Upper lobe of left lung (tissue), 6 donors: ENCODE measurements at regions not wholly inside any gene's neighbourhood (a gene's known extent, or its start where the extent isn't known, plus 50 kb on each side); places are given as distances from the start of the nearest gene placed in this dataset.

Source experiments
- ATAC-seq, 2 donors: fragments of 200-7000 bp; cut with Tn5 transposase; one replicate each; pipeline ENCODE4 v1.9.1; 2022; ENCODE audit warnings: mild to moderate bottlenecking in 2 of 2, moderate library complexity in 2 of 2; ENCODE audit not compliant: low FRiP score in 2 of 2
- DNase-seq, 2 donors: peaks; one replicate each; pipeline ENCODE4 v3.0.0-alpha.2; 2019 to 2020
- H3K27ac ChIP-seq, 4 donors: fragments of 200-600 bp; sonication (generic); one replicate each; pipeline ENCODE4 v1.5.1; 2016 to 2019
- H3K27me3 ChIP-seq, 4 donors: fragments of 200-600 bp; sonication (generic); one replicate each; pipeline ENCODE4 v1.5.1; 2017 to 2019
- H3K36me3 ChIP-seq, 4 donors: fragments of 200-600 bp; sonication (generic); one replicate each; pipeline ENCODE4 v1.5.1; 2016 to 2019
- H3K4me1 ChIP-seq, 4 donors: fragments of 200-600 bp; sonication (generic); one replicate each; pipeline ENCODE4 v1.5.1; 2018 to 2019
- H3K4me3 ChIP-seq, 4 donors: fragments of 200-600 bp; sonication (generic); one replicate each; pipeline ENCODE4 v1.5.1; 2017 to 2019; ENCODE audit warnings: mild to moderate bottlenecking in 2 of 4, moderate library complexity in 1 of 4
- H3K9me3 ChIP-seq, 4 donors: fragments of 200-600 bp; sonication (generic); one replicate each; pipeline ENCODE4 v1.5.1; 2018 to 2019
- EP300 ChIP-seq, 4 donors: sonication (generic); formaldehyde crosslinking; IDR thresholded peaks; one replicate each; pipeline ENCODE4 v1.5.1; 2017; ENCODE audit warnings: antibody characterized with exemption in 4 of 4, control low read depth in 2 of 4
- POLR2A ChIP-seq, 4 donors: fragments of 450-650 bp; IDR thresholded peaks; one replicate each; pipeline ENCODE4 v1.5.1; 2016 to 2017; ENCODE audit warnings: antibody characterized with exemption in 4 of 4, mild to moderate bottlenecking in 2 of 4
- POLR2AphosphoS5 ChIP-seq, 2 donors: sonication (generic); formaldehyde crosslinking; IDR thresholded peaks; one replicate each; pipeline ENCODE4 v1.5.1; 2017; ENCODE audit warnings: antibody characterized with exemption in 2 of 2
- WGBS, 2 donors: methylation state at CpG; one replicate each; pipeline ENCODE4 v1.1.5; 2017 to 2018; 5-methylcytosine and 5-hydroxymethylcytosine counted together
- TF ChIP-seq, protein P1 (sequence below), 6 experiments: fragments of 450-650 bp in 4 of 6; fragments of 200-600 bp in 2 of 6; sonication (generic) in 2 of 6; IDR thresholded peaks; one replicate each; pipeline ENCODE4 v1.5.1; 2016 to 2019; ENCODE audit warnings: antibody characterized with exemption in 6 of 6
- donor health status: DM: no; HTN: no; CAD: no; lungs with moderate emphysema.
- donor health status: DM: no; HTN: yes; CAD: no; lungs with severe emphysema.

DNA sequence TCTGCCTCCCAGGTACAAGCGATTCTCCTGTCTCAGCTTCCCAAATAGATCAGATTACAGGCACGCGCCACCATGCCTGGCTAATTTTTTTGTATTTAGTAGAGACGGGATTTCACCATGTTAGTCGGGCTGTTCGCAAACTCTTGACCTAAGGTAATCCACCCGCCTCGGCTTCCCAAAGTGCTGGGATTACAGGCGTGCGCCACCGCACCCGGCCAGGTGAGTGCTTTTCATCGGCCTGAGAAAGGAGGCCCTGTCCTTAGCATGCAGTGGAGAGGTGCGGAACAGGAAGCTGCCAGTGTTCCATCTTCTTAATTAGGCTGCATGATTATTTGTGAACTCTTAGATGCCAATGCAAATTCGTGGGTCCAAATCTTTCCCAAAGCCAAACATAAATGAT lies 125.7 kb upstream of the THSD7B start:
- TF ChIP-seq, protein P1, sequence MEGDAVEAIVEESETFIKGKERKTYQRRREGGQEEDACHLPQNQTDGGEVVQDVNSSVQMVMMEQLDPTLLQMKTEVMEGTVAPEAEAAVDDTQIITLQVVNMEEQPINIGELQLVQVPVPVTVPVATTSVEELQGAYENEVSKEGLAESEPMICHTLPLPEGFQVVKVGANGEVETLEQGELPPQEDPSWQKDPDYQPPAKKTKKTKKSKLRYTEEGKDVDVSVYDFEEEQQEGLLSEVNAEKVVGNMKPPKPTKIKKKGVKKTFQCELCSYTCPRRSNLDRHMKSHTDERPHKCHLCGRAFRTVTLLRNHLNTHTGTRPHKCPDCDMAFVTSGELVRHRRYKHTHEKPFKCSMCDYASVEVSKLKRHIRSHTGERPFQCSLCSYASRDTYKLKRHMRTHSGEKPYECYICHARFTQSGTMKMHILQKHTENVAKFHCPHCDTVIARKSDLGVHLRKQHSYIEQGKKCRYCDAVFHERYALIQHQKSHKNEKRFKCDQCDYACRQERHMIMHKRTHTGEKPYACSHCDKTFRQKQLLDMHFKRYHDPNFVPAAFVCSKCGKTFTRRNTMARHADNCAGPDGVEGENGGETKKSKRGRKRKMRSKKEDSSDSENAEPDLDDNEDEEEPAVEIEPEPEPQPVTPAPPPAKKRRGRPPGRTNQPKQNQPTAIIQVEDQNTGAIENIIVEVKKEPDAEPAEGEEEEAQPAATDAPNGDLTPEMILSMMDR (IDR thresholded peaks at IDR 0.05) = no peak
- TF ChIP-seq EP300 (IDR thresholded peaks at IDR 0.05) = no peak
- no peak for TF ChIP-seq POLR2A (IDR thresholded peaks at IDR 0.05)
- no peak for TF ChIP-seq POLR2AphosphoS5 (IDR thresholded peaks at IDR 0.05)

DNA sequence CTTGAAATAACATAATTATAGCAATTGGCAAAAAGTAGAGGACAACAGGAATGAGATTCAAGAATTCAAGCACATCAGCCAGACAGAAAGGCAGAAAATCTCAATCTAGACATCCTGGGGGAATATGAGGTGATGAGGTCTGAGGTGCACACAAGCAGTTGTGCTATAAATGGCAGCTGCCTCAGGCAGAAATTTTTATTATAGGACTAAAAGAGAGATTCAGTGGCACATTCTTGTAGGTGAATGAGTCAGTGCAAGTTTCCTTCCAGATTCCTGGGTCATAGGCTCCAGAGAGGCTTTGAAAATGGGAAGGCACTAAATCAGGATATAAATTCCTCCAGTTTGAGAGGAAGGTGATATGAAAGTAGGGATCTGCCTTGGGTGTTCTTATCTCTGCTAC lies 127.2 kb upstream of the THSD7B start:
- H3K4me1 ChIP-seq = no peaks in the 10 kb centered on the region
- no peak for TF ChIP-seq POLR2AphosphoS5 (IDR thresholded peaks at IDR 0.05)
- TF ChIP-seq, protein P1 (IDR thresholded peaks at IDR 0.05) = no peak
- TF ChIP-seq EP300 (IDR thresholded peaks at IDR 0.05) = no peak
- TF ChIP-seq POLR2A (IDR thresholded peaks at IDR 0.05) = no peak
- H3K4me3 ChIP-seq = no peak overlapping the region
- H3K27ac ChIP-seq = no peak overlapping the region
- H3K9me3 ChIP-seq = no peaks in the 10 kb centered on the region
- DNase-seq = no peak
- no peak for ATAC-seq
- no peaks in the 10 kb centered on the region for H3K36me3 ChIP-seq
- no peaks in the 10 kb centered on the region for H3K27me3 ChIP-seq

More for the DNA sequence above, 125.7 kb upstream of the THSD7B start:
- H3K36me3 ChIP-seq = no peaks in the 10 kb centered on the region
- no peaks in the 10 kb centered on the region for H3K4me1 ChIP-seq
- WGBS, 2 donors = 92 to 95% methylated on average over 15 of the region's 15 CpGs
- H3K27me3 ChIP-seq = no peaks in the 10 kb centered on the region
- no peak overlapping the region for H3K4me3 ChIP-seq
- ATAC-seq (no peak), DNase-seq (peak in 1 of 2 donors; percentile 36)
- no peaks in the 10 kb centered on the region for H3K9me3 ChIP-seq
- H3K27ac ChIP-seq = no peak overlapping the region

DNA sequence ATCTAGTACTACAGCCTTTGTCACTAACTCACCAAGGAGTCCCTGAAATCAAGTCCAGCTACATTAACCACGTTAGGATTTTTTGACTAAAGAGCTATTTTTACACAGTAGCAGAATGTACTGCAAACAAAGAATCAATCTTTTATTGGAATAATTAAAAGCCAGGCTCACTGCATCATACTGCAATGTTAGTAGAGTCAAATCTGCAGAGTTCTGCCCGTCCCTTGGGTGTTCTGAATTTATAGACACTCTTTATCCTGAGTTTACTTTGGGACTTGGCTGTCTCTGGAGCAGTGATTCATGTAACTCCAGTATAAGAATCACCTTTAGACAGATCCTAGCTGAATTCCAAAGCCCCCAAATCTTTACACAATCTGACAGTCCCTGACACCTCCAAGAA lies 127.9 kb upstream of the THSD7B start:
- no peak for ATAC-seq
- WGBS, 2 donors = 39 to 52% methylated on average over 2 of the region's 2 CpGs

DNA sequence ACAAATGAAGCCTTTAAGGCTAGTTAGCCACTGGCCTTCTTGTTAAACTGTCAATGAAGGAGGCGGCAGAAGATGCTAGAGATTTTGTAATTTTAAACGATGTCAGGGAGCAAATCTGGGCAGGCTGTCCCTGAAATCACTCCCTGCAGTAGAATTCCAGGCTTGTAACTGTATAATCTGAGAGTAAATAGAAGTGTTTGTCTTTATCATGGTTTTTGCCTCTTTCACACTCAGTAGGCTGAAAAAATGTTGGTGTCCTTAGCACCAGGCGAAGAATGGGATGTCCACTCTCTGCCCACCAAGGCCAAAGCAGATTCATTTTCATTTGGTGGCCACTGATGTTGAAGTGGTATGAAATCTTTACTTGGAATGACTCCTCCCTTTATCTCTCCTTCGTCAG lies 136.9 kb upstream of the THSD7B start:
- H3K36me3 ChIP-seq = no peaks in the 10 kb centered on the region
- DNase-seq (no peak), ATAC-seq (no peak)
- H3K4me1 ChIP-seq = no peaks in the 10 kb centered on the region
- no peaks in the 10 kb centered on the region for H3K27me3 ChIP-seq
- no peaks in the 10 kb centered on the region for H3K9me3 ChIP-seq
- TF ChIP-seq POLR2A (IDR thresholded peaks at IDR 0.05) (no peak), EP300 (IDR thresholded peaks at IDR 0.05) (no peak), POLR2AphosphoS5 (IDR thresholded peaks at IDR 0.05) (no peak)
- TF ChIP-seq, protein P1 (IDR thresholded peaks at IDR 0.05) = no peak
- WGBS, 2 donors = 76 to 79% methylated on average over 4 of the region's 4 CpGs
- H3K4me3 ChIP-seq = no peak overlapping the region
- no peak overlapping the region for H3K27ac ChIP-seq

More for the DNA sequence above, 127.9 kb upstream of the THSD7B start:
- DNase-seq = no peak
- no peaks in the 10 kb centered on the region for H3K9me3 ChIP-seq
- no peak overlapping the region for H3K4me3 ChIP-seq
- no peaks in the 10 kb centered on the region for H3K4me1 ChIP-seq
- H3K27ac ChIP-seq = no peak overlapping the region
- no peaks in the 10 kb centered on the region for H3K27me3 ChIP-seq
- H3K36me3 ChIP-seq = no peaks in the 10 kb centered on the region
- TF ChIP-seq, protein P1 (IDR thresholded peaks at IDR 0.05) = no peak
- no peak for TF ChIP-seq EP300 (IDR thresholded peaks at IDR 0.05)

DNA sequence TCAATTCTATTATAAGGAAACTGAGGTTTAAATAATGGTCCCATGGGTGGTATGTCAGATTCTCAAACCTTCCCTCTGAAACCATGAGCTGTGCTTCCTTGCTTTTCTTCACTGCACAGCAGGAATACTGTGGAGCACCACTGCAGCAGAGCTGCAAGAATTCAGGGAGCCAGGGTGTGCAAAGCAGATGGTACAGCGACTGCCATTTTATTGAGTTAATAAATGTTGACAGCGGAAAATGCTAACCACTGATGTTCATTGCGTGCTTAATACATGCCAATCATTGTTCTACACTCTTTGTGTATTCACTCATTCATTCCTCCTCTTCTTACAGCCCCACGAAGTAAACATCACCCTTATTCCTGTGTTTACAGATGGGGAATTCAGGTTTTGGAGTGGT lies 152.2 kb upstream of the THSD7B start:
- H3K27ac ChIP-seq = no peak overlapping the region
- no peaks in the 10 kb centered on the region for H3K9me3 ChIP-seq
- H3K4me1 ChIP-seq = no peaks in the 10 kb centered on the region
- ATAC-seq = no peak
- H3K4me3 ChIP-seq = no peak overlapping the region
- DNase-seq = no peak
- H3K36me3 ChIP-seq = no peaks in the 10 kb centered on the region
- H3K27me3 ChIP-seq = no peaks in the 10 kb centered on the region
- TF ChIP-seq EP300 (IDR thresholded peaks at IDR 0.05) = no peak
- no peak for TF ChIP-seq POLR2A (IDR thresholded peaks at IDR 0.05)
- TF ChIP-seq, protein P1 (IDR thresholded peaks at IDR 0.05) = no peak
- no peak for TF ChIP-seq POLR2AphosphoS5 (IDR thresholded peaks at IDR 0.05)
- 63 to 75% methylated on average over 4 of the region's 4 CpGs for WGBS, 2 donors
